ENCODE measurements at regions not wholly inside any gene's neighbourhood (a gene's known extent, or its start where the extent isn't known, plus 50 kb on each side); places are given as distances from the start of the nearest gene placed in this dataset.

DNA sequence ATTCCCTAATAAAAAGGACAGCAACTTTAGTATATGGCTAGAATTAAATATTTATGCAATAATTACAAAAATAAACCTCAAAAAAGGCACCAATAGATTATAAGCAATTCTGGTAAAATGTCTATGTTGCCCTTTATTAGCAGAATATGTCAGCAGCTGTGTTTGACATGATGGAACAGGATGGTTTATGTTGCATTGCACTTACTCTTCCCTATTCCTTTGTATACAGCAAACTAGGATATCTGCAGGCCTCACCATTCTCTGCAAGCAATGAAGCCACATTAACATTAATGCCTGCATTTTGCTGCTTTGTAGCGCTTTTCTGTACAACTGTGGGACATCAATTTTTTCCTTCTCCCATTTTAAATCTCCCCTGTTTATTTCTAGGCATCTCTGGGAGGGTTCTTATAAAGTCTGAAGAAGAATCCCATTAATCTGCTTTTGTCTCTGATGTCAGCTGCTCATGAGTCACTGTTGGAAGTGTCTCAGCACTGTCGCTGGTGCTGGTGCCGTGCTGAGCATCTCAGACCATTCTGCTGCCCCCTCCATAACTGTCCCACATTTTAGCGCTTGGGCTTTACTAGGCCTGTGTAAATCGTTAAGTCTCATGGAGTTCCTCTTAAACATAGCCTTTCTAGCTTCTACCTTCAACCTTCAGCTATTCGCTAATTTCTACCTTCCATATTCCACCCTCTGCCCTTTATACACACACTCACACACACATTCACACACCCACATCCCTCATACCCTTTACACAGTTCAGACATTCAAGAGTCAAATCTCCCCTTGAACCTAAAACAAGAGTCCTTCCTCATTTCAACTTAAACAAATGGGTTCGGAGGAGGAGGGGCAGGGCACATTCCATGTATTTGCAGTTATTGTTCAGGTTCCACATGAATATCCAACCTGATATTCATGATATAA lies 64.4 kb upstream of the TRHDE start:
- TF ChIP-seq, protein P1, sequence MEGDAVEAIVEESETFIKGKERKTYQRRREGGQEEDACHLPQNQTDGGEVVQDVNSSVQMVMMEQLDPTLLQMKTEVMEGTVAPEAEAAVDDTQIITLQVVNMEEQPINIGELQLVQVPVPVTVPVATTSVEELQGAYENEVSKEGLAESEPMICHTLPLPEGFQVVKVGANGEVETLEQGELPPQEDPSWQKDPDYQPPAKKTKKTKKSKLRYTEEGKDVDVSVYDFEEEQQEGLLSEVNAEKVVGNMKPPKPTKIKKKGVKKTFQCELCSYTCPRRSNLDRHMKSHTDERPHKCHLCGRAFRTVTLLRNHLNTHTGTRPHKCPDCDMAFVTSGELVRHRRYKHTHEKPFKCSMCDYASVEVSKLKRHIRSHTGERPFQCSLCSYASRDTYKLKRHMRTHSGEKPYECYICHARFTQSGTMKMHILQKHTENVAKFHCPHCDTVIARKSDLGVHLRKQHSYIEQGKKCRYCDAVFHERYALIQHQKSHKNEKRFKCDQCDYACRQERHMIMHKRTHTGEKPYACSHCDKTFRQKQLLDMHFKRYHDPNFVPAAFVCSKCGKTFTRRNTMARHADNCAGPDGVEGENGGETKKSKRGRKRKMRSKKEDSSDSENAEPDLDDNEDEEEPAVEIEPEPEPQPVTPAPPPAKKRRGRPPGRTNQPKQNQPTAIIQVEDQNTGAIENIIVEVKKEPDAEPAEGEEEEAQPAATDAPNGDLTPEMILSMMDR (conservative IDR thresholded peaks at IDR 0.05 in 1 of 2, IDR thresholded peaks at IDR 0.05 in 1 of 2; ENCODE audit: low read depth in 1 of 2, low read length in 2 of 2), result no peak
- no peak for TF ChIP-seq EZH2 (IDR thresholded peaks at IDR 0.05; ENCODE audit: low read length, missing control alignments)

All from fibroblast of lung (primary cell).